ENCODE measurements at regions not wholly inside any gene's neighbourhood (a gene's known extent, or its start where the extent isn't known, plus 50 kb on each side); places are given as distances from the start of the nearest gene placed in this dataset.
"Not testable (repeated sequence)": the region's sequence is repeated elsewhere in the genome, so short reads cannot be mapped to it uniquely, and the experiment has no call there.

DNA sequence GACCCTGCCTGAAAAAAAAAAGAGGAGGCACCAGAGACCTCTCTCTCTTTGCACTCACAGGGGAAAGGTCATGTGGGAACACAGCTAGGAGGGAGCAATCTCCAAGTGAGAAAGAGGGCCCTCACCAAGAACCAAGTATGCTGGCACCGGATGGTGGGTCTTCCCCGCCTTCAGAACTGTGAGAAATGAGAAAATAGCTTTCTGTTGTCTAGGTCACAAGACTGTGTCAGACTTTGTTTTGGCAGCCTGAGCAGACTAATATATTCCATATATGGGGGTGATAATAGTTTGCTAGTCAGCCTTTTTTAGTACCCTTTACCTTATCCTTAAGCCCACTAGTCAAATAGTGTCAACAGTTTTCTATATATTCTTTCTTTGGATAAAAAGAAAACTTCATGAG, 193.0 kb downstream of the TRIML1 start:
- H3K9me3 Mint-ChIP-seq (ENCODE audit: unreplicated experiment) = peaks cover 5% of the 10 kb centered on the region
- no peak for DNase-seq (ENCODE audit: extremely low spot score, unreplicated experiment)
- H3K4me1 Mint-ChIP-seq (ENCODE audit: unreplicated experiment) = peaks cover 18% of the 10 kb centered on the region
- TF ChIP-seq, protein P1, sequence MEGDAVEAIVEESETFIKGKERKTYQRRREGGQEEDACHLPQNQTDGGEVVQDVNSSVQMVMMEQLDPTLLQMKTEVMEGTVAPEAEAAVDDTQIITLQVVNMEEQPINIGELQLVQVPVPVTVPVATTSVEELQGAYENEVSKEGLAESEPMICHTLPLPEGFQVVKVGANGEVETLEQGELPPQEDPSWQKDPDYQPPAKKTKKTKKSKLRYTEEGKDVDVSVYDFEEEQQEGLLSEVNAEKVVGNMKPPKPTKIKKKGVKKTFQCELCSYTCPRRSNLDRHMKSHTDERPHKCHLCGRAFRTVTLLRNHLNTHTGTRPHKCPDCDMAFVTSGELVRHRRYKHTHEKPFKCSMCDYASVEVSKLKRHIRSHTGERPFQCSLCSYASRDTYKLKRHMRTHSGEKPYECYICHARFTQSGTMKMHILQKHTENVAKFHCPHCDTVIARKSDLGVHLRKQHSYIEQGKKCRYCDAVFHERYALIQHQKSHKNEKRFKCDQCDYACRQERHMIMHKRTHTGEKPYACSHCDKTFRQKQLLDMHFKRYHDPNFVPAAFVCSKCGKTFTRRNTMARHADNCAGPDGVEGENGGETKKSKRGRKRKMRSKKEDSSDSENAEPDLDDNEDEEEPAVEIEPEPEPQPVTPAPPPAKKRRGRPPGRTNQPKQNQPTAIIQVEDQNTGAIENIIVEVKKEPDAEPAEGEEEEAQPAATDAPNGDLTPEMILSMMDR (IDR thresholded peaks at IDR 0.05) = no peak
- H3K36me3 Mint-ChIP-seq (ENCODE audit: unreplicated experiment) = no peaks in the 10 kb centered on the region
- H3K4me3 Mint-ChIP-seq (ENCODE audit: unreplicated experiment) = peak overlapping the region; percentile 26
- no peaks in the 10 kb centered on the region for H3K27me3 Mint-ChIP-seq (ENCODE audit: unreplicated experiment)
- peak overlapping the region; percentile 93 for H3K27ac Mint-ChIP-seq (ENCODE audit: unreplicated experiment)

DNA sequence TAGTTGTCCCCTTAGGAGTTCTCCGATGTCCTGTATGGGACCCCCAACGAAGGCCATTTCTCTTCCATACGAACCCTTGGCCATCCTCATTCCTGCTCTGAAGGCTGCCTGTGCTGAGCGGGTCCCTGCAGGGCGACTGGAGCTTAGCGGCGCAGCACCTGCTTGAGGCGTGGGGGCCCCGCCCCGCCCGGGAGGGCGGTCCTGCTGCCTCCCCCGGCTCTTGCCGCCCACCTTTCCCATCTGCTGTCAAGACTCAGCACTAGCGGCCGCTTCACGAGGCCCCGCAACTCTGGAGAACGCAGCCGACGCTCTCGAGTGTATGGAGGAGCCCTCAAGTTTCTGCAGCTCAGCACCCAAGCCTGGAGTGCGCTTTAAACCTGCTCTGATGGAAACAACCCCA, 197.7 kb downstream of the TRIML1 start:
- Mint-ChIP-seq H3K4me1 (ENCODE audit: unreplicated experiment) (peaks cover 13% of the 10 kb centered on the region), H3K9me3 (ENCODE audit: unreplicated experiment) (peaks cover 5% of the 10 kb centered on the region), H3K27me3 (ENCODE audit: unreplicated experiment) (no peaks in the 10 kb centered on the region), H3K27ac (ENCODE audit: unreplicated experiment) (no peak overlapping the region), H3K36me3 (ENCODE audit: unreplicated experiment) (no peaks in the 10 kb centered on the region), H3K4me3 (ENCODE audit: unreplicated experiment) (no peak overlapping the region)
- TF ChIP-seq, protein P1 (IDR thresholded peaks at IDR 0.05) = no peak
- no peak for DNase-seq (ENCODE audit: extremely low spot score, unreplicated experiment)

DNA sequence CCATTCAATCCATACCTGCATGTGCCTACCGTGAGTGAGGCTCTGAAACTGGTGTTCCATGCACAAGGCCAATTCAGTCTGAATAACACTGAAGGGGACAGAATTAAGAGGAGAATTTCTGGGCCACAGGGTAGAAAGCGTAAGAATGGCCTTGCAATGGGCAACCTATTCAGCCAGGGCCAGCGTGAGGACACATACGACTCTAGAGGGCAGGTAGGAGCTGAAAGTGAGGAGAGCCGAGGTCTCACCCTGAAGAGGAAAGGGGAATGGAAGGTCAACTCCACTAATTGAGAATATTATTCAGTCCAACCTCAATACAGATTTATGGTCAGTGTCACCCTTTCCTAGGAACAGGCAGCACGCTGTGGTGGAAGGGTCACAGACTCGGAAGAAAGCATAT, 202.2 kb downstream of the TRIML1 start:
- Mint-ChIP-seq H3K9me3 (ENCODE audit: unreplicated experiment) (peaks cover 3% of the 10 kb centered on the region), H3K27ac (ENCODE audit: unreplicated experiment) (no peak overlapping the region), H3K4me1 (ENCODE audit: unreplicated experiment) (no peaks in the 10 kb centered on the region), H3K36me3 (ENCODE audit: unreplicated experiment) (no peaks in the 10 kb centered on the region), H3K27me3 (ENCODE audit: unreplicated experiment) (no peaks in the 10 kb centered on the region), H3K4me3 (ENCODE audit: unreplicated experiment) (no peak overlapping the region)
- TF ChIP-seq, protein P1 (IDR thresholded peaks at IDR 0.05) = no peak
- DNase-seq (ENCODE audit: extremely low spot score, unreplicated experiment) = no peak

DNA sequence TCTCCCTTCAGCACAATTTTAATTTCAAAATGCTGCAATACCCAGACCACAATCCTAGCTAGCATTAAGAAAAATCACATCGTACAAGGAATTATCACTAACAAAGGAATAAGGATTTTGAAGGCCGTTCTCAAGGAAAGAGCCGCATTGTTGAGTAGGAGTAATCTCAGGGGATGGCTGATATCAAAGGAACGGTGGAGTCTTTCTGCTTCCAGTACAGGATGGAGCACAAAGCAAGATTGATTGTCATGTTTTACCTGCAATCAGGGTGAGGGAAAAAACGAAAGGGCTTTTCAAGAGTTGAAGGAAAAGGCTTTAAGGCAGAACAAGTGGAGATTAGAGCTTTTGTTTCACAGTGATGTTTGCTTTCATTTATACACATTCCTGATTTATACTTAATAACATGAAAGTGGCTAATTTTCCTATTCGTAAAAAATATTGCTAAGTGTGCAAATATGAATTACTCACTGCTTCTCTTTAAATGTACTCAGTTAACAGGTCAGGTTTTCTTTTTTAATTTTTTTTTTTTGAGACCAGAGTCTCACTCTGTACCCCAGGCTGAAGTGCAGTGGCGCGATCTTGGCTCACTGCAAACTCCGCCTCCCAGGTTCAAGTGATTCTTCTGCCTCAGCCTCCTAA, 207.0 kb downstream of the TRIML1 start:
- Mint-ChIP-seq H3K36me3 (ENCODE audit: unreplicated experiment) (no peaks in the 10 kb centered on the region), H3K4me1 (ENCODE audit: unreplicated experiment) (no peaks in the 10 kb centered on the region), H3K27me3 (ENCODE audit: unreplicated experiment) (no peaks in the 10 kb centered on the region), H3K4me3 (ENCODE audit: unreplicated experiment) (no peak overlapping the region), H3K9me3 (ENCODE audit: unreplicated experiment) (peaks cover 3% of the 10 kb centered on the region), H3K27ac (ENCODE audit: unreplicated experiment) (no peak overlapping the region)
- no peak for DNase-seq (ENCODE audit: extremely low spot score, unreplicated experiment)
- TF ChIP-seq, protein P1 (IDR thresholded peaks at IDR 0.05) = no peak

DNA sequence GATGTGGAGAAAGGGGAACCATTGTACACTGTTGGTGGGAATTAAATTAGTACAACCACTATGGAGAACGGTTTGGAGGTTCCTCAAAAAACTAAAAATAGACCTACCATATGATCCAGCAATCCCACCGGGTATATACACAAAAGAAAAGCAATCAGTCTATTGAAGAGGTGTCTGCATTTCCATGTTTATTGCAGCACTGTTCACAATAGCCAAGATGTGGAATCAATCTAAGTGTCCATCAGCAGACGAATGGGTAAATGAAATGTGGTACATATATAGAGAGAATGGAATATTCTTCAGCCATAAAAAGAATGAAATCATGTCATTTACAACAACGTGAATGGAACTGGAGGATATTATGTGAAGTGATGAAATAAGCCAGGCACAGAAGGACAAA, 208.1 kb downstream of the TRIML1 start:
- no peaks in the 10 kb centered on the region for H3K36me3 Mint-ChIP-seq (ENCODE audit: unreplicated experiment)
- no peak overlapping the region for H3K4me3 Mint-ChIP-seq (ENCODE audit: unreplicated experiment)
- peaks cover 8% of the 10 kb centered on the region for H3K9me3 Mint-ChIP-seq (ENCODE audit: unreplicated experiment)
- H3K27me3 Mint-ChIP-seq (ENCODE audit: unreplicated experiment) = no peaks in the 10 kb centered on the region
- TF ChIP-seq, protein P1 (IDR thresholded peaks at IDR 0.05) = no peak
- no peak overlapping the region for H3K27ac Mint-ChIP-seq (ENCODE audit: unreplicated experiment)
- no peaks in the 10 kb centered on the region for H3K4me1 Mint-ChIP-seq (ENCODE audit: unreplicated experiment)
- DNase-seq (ENCODE audit: extremely low spot score, unreplicated experiment) = no peak

- H3K4me3 Mint-ChIP-seq (ENCODE audit: unreplicated experiment); H3K27me3 Mint-ChIP-seq (ENCODE audit: unreplicated experiment); H3K4me1 Mint-ChIP-seq (ENCODE audit: unreplicated experiment); H3K36me3 Mint-ChIP-seq (ENCODE audit: unreplicated experiment); DNase-seq (ENCODE audit: extremely low spot score, unreplicated experiment); H3K27ac Mint-ChIP-seq (ENCODE audit: unreplicated experiment): not testable (repeated sequence)
- peaks cover 17% of the 10 kb centered on the region for H3K9me3 Mint-ChIP-seq (ENCODE audit: unreplicated experiment)
These were observed 210.3 kb downstream of the TRIML1 start for GRCh38 chr4:188349569-188349968.

All from osteocyte (in vitro differentiated cells).